A549 (cell line): ENCODE measurements at regions not wholly inside any gene's neighbourhood (a gene's known extent, or its start where the extent isn't known, plus 50 kb on each side); places are given as distances from the start of the nearest gene placed in this dataset.

ENCODE experiments used
- ATAC-seq, 2 experiments: fragments of 200-7000 bp in 1 of 2; fragments of >200 bp in 1 of 2; cut with Nextera tagmentation in 1 of 2; cut with Tn5 transposase in 1 of 2; 3 replicates each; pipeline versions ENCODE4 v1.8.0 to v1.9.1; 2018 to 2020; ENCODE audit warnings: mild to moderate bottlenecking in 1 of 2, moderate library complexity in 1 of 2
- CTCF ChIA-PET: fragments of 300-600 bp; sonication (Branson Sonifier 250); formaldehyde crosslinking; extraction: SDS; loops from one replicate; lab custom pipeline; 2021; ENCODE audit warnings: antibody characterized with exemption, inconsistent platforms; lab: Yijun Ruan, JAX
- POLR2A ChIA-PET: fragments of 350-600 bp; formaldehyde crosslinking; extraction: SDS; loops from one replicate; lab custom pipeline; 2021; ENCODE audit warnings: antibody characterized with exemption, inconsistent platforms; lab: Yijun Ruan, JAX
- DNase-seq, 2 experiments: peaks; one replicate each; pipeline versions ENCODE4 v3.0.0 to v3.0.0-alpha.2; 2011 to 2016; ENCODE audit warnings: low read depth in 1 of 2, low spot score in 1 of 2
- FAIRE-seq: peaks from 2 replicates; lab custom pipeline; 2011; peaks lifted over from hg19 to GRCh38; lab: Jason Lieb, UNC
- H3K27ac ChIP-seq, 2 experiments: fragments of >200 bp; sonication (Bioruptor Twin); formaldehyde crosslinking; 3 replicates each; pipeline ENCODE4 v1.5.1; 2016 to 2017
- H3K4me1 ChIP-seq: fragments of >200 bp; sonication (Bioruptor Twin); formaldehyde crosslinking; 3 replicates; pipeline ENCODE4 v1.6.1; 2016
- H3K4me2 ChIP-seq: fragments of >200 bp; sonication (Bioruptor Twin); formaldehyde crosslinking; 3 replicates; pipeline ENCODE4 v1.6.1; 2016
- H3K4me3 ChIP-seq: fragments of >200 bp; sonication (Bioruptor Twin); formaldehyde crosslinking; 3 replicates; pipeline ENCODE4 v1.5.1; 2016
- H3K9me3 ChIP-seq: fragments of >200 bp; sonication (Bioruptor Twin); formaldehyde crosslinking; 3 replicates; pipeline ENCODE4 v1.6.1; 2016
- BHLHE40 ChIP-seq: IDR thresholded peaks from 2 replicates; pipeline ENCODE4 v1.6.1; 2012; ENCODE audit warnings: low read depth, low read length, inconsistent platforms
- CBX2 ChIP-seq: fragments of 200-600 bp; sonication (generic); IDR thresholded peaks from 2 replicates; pipeline ENCODE4 v1.6.1; 2016; ENCODE audit warnings: low read depth, mild to moderate bottlenecking, borderline replicate concordance
- CHD4 ChIP-seq: fragments of 200-600 bp; sonication (generic); IDR thresholded peaks from 2 replicates; pipeline ENCODE4 v1.6.1; 2016; ENCODE audit warnings: antibody characterized with exemption, mild to moderate bottlenecking, borderline replicate concordance
- EP300 ChIP-seq, 2 experiments: fragments of >200 bp; sonication (Bioruptor Twin); formaldehyde crosslinking; IDR thresholded peaks; 2 replicates in 1 of 2; 3 replicates in 1 of 2; pipeline ENCODE4 v1.6.1; 2016 to 2017
- FOSB ChIP-seq: fragments of 250-450 bp; sonication (Bioruptor Pico); IDR thresholded peaks from 2 replicates; pipeline ENCODE4 v1.5.0; 2020; ENCODE audit warnings: mild to moderate bottlenecking, moderate library complexity
- FOSL2 ChIP-seq, 2 experiments: fragments of 450-650 bp in 1 of 2; fragments of >200 bp in 1 of 2; sonication (Bioruptor Twin) in 1 of 2; formaldehyde crosslinking; IDR thresholded peaks; 2 replicates each; pipeline versions ENCODE4 v1.5.0 to v1.6.1; 2016 to 2020; ENCODE audit warnings: mild to moderate bottlenecking in 1 of 2, moderate library complexity in 1 of 2
- HOXA7 ChIP-seq: fragments of 250-450 bp; sonication (Bioruptor Pico); IDR thresholded peaks from 2 replicates; pipeline ENCODE4 v1.5.0; 2020; ENCODE audit warnings: mild to moderate bottlenecking, moderate library complexity
- KDM1A ChIP-seq: fragments of 200-600 bp; sonication (generic); IDR thresholded peaks from 2 replicates; pipeline ENCODE4 v1.6.1; 2016; ENCODE audit warnings: low read depth, mild to moderate bottlenecking
- KDM5A ChIP-seq: fragments of 200-600 bp; sonication (generic); IDR thresholded peaks from 2 replicates; pipeline ENCODE4 v1.6.1; 2016; ENCODE audit warnings: antibody characterized with exemption, mild to moderate bottlenecking
- MAFK ChIP-seq: fragments of 450-650 bp; IDR thresholded peaks from 2 replicates; pipeline ENCODE4 v1.6.1; 2014; ENCODE audit not compliant: partially characterized antibody
- MYC ChIP-seq: IDR thresholded peaks from 2 replicates; pipeline ENCODE4 v1.6.1; 2012; ENCODE audit warnings: mild to moderate bottlenecking, inconsistent platforms, low read length, improper control_type of control experiment, borderline replicate concordance
- NR3C1 ChIP-seq: fragments of >200 bp; sonication (Bioruptor Twin); formaldehyde crosslinking; IDR thresholded peaks from 3 replicates; pipeline ENCODE4 v1.6.1; 2017
- PHF8 ChIP-seq: fragments of 200-600 bp; sonication (generic); IDR thresholded peaks from 2 replicates; pipeline ENCODE4 v1.6.1; 2016; ENCODE audit warnings: low read depth, mild to moderate bottlenecking, antibody characterized with exemption, moderate library complexity, borderline replicate concordance
- RCOR1 ChIP-seq: fragments of 150-350 bp; IDR thresholded peaks from 2 replicates; pipeline ENCODE4 v1.6.1; 2014; ENCODE audit warnings: antibody characterized with exemption, low read length, low read depth
- SREBF2 ChIP-seq: fragments of 450-650 bp; IDR thresholded peaks from 2 replicates; pipeline ENCODE4 v1.6.1; 2014; ENCODE audit warnings: mild to moderate bottlenecking, moderate library complexity
- ZC3H11A ChIP-seq: fragments of 450-650 bp; IDR thresholded peaks from 2 replicates; pipeline ENCODE4 v1.6.1; 2014; ENCODE audit warnings: antibody characterized with exemption, mild to moderate bottlenecking
- WGBS: methylation state at CpG from one replicate; pipeline ENCODE4 v1.1.6; 2017; ENCODE audit errors: missing lambda C conversion rate; 5-methylcytosine and 5-hydroxymethylcytosine counted together
- TF ChIP-seq, protein P1 (sequence below): IDR thresholded peaks from 2 replicates; pipeline ENCODE4 v1.6.1; 2012
- TF ChIP-seq, protein P2 (sequence below): fragments of 150-350 bp; IDR thresholded peaks from 2 replicates; pipeline ENCODE4 v1.6.1; 2014; ENCODE audit warnings: low read depth, mild to moderate bottlenecking, low read length
- TF ChIP-seq, protein P3 (sequence below): fragments of >200 bp; sonication (Bioruptor Twin); formaldehyde crosslinking; IDR thresholded peaks from 3 replicates; pipeline ENCODE4 v1.5.1; 2016
- TF ChIP-seq, protein P4 (sequence below): fragments of 200-600 bp; sonication (generic); IDR thresholded peaks from 2 replicates; pipeline ENCODE4 v1.6.1; 2016; ENCODE audit warnings: antibody characterized with exemption, mild to moderate bottlenecking, moderate library complexity

DNA sequence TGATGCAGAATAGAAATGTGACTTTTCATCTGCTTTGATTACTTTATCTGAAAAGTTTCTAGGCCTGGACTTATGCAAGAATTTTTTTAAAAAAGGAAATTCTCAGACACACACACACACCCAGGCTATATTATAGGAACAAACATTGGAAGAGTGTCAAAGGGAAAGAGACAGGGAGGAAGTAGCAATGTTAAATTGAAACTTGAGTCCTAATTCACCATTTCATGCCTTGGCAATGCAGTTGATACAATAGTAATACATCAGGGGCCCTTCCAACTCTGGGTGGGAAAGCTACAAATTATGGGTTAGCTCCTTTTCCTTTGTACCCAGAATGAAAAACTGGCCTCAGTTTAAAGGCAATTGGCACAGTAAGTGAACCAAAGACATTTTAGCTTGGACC is 258.0 kb upstream of the LYZL1 start:
- POLR2A ChIA-PET: no interaction called here
- FAIRE-seq: no peak
- TF ChIP-seq EP300 (IDR thresholded peaks at IDR 0.05) (no peak), HOXA7 (CRISPR knock-in tag) (no peak), FOSB (CRISPR knock-in tag) (no peak), ZC3H11A (no peak), PHF8 (no peak), CBX2 (no peak), KDM1A (no peak), NR3C1 (no peak), SREBF2 (no peak), BHLHE40 (no peak), KDM5A (no peak), MAFK (no peak), CHD4 (no peak)
- TF ChIP-seq, protein P1, sequence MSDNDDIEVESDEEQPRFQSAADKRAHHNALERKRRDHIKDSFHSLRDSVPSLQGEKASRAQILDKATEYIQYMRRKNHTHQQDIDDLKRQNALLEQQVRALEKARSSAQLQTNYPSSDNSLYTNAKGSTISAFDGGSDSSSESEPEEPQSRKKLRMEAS: no peak
- TF ChIP-seq, protein P2, sequence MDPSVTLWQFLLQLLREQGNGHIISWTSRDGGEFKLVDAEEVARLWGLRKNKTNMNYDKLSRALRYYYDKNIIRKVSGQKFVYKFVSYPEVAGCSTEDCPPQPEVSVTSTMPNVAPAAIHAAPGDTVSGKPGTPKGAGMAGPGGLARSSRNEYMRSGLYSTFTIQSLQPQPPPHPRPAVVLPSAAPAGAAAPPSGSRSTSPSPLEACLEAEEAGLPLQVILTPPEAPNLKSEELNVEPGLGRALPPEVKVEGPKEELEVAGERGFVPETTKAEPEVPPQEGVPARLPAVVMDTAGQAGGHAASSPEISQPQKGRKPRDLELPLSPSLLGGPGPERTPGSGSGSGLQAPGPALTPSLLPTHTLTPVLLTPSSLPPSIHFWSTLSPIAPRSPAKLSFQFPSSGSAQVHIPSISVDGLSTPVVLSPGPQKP: no peak
- TF ChIP-seq, protein P3, sequence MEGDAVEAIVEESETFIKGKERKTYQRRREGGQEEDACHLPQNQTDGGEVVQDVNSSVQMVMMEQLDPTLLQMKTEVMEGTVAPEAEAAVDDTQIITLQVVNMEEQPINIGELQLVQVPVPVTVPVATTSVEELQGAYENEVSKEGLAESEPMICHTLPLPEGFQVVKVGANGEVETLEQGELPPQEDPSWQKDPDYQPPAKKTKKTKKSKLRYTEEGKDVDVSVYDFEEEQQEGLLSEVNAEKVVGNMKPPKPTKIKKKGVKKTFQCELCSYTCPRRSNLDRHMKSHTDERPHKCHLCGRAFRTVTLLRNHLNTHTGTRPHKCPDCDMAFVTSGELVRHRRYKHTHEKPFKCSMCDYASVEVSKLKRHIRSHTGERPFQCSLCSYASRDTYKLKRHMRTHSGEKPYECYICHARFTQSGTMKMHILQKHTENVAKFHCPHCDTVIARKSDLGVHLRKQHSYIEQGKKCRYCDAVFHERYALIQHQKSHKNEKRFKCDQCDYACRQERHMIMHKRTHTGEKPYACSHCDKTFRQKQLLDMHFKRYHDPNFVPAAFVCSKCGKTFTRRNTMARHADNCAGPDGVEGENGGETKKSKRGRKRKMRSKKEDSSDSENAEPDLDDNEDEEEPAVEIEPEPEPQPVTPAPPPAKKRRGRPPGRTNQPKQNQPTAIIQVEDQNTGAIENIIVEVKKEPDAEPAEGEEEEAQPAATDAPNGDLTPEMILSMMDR: no peak
- TF ChIP-seq, protein P4, sequence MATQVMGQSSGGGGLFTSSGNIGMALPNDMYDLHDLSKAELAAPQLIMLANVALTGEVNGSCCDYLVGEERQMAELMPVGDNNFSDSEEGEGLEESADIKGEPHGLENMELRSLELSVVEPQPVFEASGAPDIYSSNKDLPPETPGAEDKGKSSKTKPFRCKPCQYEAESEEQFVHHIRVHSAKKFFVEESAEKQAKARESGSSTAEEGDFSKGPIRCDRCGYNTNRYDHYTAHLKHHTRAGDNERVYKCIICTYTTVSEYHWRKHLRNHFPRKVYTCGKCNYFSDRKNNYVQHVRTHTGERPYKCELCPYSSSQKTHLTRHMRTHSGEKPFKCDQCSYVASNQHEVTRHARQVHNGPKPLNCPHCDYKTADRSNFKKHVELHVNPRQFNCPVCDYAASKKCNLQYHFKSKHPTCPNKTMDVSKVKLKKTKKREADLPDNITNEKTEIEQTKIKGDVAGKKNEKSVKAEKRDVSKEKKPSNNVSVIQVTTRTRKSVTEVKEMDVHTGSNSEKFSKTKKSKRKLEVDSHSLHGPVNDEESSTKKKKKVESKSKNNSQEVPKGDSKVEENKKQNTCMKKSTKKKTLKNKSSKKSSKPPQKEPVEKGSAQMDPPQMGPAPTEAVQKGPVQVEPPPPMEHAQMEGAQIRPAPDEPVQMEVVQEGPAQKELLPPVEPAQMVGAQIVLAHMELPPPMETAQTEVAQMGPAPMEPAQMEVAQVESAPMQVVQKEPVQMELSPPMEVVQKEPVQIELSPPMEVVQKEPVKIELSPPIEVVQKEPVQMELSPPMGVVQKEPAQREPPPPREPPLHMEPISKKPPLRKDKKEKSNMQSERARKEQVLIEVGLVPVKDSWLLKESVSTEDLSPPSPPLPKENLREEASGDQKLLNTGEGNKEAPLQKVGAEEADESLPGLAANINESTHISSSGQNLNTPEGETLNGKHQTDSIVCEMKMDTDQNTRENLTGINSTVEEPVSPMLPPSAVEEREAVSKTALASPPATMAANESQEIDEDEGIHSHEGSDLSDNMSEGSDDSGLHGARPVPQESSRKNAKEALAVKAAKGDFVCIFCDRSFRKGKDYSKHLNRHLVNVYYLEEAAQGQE: no peak
- TF ChIP-seq, all 56 proteins: peak for 0
- CTCF ChIA-PET: interaction anchor here (0.8 kb wide), 1 partner anchor 26 kb away, joined by 3 read pairs; no protein-coding TSS in a partner anchor
- DNase-seq (no peak), ATAC-seq (no peak)
- no peak overlapping the region for H3K4me3 ChIP-seq
- H3K27ac ChIP-seq: no peak overlapping the region
- no peak overlapping the region for H3K4me2 ChIP-seq
- peaks cover 7% of the 10 kb centered on the region; the same call in 1 of the 3 replicates for H3K4me1 ChIP-seq
- H3K9me3 ChIP-seq: no peaks in the 10 kb centered on the region

DNA sequence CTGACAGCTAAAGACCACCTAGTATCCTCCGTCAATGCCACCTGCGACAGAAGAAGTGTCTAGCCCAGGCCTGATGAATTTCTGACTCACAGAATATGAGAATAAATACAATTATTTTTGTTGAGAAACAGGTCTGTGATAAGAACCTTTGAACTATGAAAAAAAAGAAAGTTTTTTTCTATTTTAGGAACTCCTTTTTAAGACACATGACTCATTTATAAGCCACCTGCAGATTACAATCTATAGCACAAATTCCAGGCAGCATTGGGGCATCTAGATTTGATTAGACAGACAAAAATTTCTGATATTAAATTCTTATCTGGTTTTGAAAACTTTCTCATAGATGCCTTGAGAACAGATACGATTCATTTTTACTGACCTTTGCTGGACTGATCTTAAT is 256.7 kb upstream of the LYZL1 start:
- Histone ChIP-seq H3K4me3 (no peak overlapping the region), H3K4me1 (peaks cover 7% of the 10 kb centered on the region; the same call in 1 of the 3 replicates), H3K9me3 (no peaks in the 10 kb centered on the region), H3K27ac (no peak overlapping the region), H3K4me2 (no peak overlapping the region)
- ChIA-PET POLR2A (no interaction called here), CTCF (no interaction called here)
- TF ChIP-seq FOSL2 (IDR thresholded peaks at IDR 0.05) (no peak), FOSL2 (CRISPR knock-in tag; IDR thresholded peaks at IDR 0.05) (no peak), RCOR1 (no peak), BHLHE40 (no peak), MYC (no peak)
- no peak for DNase-seq
- FAIRE-seq: no peak
- ATAC-seq: no peak
- 87% methylated on average over 3 of the region's 3 CpGs for WGBS
